CD4-positive, alpha-beta T cell treated with Interferon gamma for 1 hour (primary cell): ENCODE measurements at regions not wholly inside any gene's neighbourhood (a gene's known extent, or its start where the extent isn't known, plus 50 kb on each side); places are given as distances from the start of the nearest gene placed in this dataset.
A peak's percentile ranks its signal among the peaks of the same experiment; 100 is the strongest.

Source experiments
- DNase-seq: peaks from one replicate; pipeline ENCODE4 v3.0.0-alpha.2; 2020

GRCh38 chr2:778731-779350 lies 101.6 kb upstream of the TMEM18 start:
- no peak for DNase-seq

DNA sequence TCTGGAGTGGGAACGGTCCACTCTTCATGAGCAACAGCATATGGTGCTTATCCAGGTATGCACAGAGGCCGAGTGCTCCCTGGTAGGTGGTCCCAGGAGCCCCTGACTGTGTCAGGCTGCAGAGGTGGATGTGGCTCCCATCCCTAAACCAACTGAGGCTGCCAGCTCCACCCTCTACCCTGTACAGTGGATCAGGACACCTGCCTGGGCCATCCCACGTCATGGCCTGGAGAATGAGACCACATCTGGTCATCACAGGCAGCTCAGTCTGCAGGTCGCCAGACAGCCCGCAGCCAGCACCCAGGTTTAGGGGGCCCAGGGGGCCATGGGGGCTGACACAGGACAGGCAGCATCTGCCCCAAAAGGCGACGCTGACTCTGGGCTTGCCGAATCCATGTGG lies 100.3 kb upstream of the TMEM18 start:
- no peak for DNase-seq

DNA sequence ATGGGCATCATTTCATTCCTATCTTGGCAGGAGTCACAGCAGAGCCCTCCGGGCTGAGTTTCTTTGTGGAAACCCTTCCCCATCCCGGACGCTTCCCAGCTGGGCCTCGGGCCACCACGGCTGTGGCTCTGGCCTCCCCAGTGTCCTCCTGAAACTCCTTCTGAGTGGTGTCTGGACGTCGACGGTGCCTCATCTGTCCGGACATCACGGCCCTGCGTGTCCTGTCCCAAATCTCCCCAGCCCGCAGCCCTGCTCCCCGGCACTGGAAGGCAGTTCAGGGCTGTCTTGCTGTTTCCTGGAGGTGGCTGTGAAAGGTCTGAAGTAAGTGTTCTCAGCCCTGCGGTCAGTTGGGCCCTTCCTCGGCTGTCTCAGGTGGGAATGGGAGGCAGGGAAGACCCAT lies 99.8 kb upstream of the TMEM18 start:
- DNase-seq: no peak

- no peak for DNase-seq
Observed at GRCh38 chr2:776487-776886, 99.3 kb upstream of the TMEM18 start.

- DNase-seq: no peak
Observed at GRCh38 chr2:776038-776437, 98.8 kb upstream of the TMEM18 start.

DNA sequence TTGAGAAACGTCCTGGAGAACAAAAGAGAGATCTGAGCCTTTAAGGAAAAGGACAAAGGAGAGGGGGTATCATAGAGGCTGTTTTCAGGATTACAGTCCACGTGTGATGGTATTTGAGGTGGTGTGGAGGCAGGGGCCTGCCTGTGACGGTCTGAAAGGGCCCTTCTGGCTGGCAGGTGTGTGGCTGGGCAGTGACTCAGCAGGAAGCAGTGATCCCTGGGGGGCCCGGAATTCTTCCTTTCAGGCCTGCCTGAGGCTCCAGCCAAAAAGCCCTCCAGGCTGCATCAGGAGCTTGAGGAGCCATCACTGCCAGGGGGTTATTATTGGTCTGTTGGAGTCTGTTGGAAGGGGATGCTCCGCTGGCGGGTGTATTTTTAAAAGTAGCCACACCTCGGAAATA lies 97.2 kb upstream of the TMEM18 start:
- no peak for DNase-seq

DNA sequence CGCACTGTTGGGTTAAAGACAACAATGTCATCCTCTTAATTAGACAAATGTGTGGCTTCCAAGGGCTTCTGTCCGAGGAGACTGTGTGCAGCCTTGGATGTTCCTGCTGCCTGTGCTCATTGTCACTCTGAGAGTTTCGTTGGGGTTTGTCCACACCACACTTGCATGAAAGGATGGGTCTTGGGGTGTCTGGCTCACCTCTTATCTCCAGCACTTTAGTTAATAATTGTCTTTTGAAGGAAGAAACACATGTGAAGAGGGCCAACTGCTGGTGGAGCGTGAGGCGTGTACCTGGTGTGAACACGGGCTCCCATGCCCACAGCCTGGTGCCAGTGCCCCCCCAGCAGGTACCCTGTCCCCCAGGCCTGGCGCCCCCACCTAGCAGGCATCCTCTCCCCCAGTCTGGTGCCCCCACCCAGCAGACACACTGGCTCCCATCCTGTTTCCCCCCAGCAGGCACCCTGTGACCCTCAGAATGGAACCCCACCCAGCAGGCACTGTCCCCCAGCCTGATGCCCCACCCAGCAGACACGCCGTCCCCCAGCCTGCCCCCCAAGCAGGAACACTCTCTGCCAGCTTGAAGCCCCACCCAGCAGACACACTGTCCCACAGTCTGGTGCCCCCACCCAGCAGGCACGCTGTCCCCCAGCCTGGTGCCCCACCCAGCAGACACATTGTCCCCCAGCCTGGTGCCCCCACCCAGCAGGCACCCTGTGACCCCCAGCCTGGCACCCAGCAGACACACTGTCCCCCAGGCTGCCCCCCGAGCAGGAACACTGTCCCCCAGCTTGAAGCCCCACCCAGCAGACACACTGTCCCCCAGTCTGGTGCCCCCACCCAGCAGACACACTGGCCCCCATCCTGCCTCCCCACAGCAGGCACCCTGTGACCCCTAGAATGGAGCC lies 96.3 kb upstream of the TMEM18 start:
- no peak for DNase-seq

- DNase-seq: no peak
Observed at GRCh38 chr2:771538-771937, 94.3 kb upstream of the TMEM18 start.

- DNase-seq: no peak
Observed at GRCh38 chr2:770776-771175, 93.6 kb upstream of the TMEM18 start.

DNA sequence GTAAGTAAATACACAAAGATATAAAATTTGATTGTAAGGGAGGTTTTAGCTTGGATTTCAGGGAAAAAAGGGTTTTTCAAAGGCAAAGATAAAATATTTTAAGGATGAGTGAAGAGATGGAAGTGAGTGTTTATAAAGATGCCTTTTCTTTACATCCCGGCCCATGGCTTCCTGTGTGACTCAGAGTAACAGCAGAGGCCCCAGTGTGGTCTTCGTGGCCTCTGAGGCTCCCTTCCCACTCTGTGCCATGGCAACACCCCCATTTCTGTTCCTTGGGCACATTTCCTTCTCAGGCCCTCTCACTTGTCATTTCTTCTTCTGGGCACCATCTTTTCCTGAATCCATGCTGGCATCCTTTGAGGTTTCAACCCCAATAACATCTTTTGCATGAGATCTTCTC lies 92.6 kb upstream of the TMEM18 start:
- no peak for DNase-seq

DNA sequence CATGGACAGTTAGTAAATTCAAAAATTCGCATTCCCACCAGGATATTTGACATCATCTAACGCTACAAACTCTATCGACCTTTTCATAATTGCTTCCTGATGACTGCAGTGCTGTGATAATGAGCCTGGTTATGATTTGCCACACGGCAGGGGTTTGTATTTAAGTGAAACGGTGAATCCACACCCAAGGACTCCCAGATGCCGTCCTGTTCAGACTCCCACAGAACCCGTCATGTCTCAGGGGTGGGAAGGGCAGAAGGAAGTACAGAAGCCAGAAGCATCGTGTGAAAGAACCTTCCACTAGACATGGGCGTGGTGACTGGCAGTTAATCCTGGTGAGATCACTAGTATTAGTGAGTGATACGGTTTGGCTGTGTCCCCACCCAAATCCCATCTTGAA lies 91.2 kb upstream of the TMEM18 start:
- DNase-seq: no peak

DNA sequence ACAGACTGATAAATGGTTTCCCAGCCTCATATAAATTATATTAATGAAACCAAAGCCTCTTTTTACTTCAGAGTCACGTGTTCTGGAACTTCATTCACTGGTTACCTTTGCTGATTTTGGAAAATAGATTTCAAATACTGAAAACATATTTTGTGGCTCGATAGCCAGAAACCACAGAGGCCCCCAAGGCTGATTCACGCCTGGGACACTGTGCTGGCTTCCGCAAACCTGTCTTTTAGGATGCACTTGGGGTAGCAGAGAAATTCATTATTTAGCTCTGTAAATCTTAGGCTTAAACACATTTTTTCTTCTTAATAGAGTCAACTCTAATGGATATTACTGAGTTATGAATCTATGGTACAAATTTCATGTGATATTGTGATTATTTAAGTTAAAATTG lies 90.7 kb upstream of the TMEM18 start:
- no peak for DNase-seq

DNA sequence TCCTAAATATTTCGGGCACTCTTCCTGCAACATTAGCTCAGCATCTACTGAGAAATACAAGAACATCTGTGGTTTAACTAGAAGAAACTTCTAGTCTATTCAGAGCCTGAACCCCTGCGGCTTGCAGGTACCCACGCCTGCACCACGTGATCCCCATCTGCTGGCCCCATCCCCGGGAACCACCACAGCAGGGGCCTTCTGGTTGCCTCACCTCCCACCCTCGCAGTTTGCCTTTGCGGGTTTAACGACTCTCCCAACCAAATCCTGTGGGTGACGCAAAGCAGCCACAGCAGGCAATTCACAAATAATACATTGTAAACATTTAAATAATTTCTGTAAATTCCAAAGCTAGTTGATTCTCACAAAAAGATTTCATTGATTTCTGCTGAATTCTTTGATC lies 90.2 kb upstream of the TMEM18 start:
- peak; percentile 9 for DNase-seq

DNA sequence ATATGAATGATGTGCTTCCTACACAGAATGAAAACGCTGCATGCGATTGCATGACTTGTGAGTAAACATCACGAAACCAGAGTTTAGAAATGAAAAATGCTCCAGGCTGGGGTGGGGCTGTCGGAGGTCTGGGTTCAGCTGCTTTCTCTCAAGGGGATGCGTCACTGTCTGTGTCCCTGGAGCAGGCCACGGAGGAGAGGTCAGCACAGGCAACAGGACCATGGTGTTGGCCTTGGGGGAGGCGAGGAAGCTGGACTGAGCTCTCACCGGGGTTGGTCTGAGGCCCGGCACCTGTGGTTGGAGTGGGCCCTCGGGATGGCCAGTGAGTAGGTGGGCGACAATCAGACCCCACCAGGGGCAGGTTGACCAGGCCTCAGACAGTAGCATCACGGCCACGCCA lies 89.0 kb upstream of the TMEM18 start:
- no peak for DNase-seq

DNA sequence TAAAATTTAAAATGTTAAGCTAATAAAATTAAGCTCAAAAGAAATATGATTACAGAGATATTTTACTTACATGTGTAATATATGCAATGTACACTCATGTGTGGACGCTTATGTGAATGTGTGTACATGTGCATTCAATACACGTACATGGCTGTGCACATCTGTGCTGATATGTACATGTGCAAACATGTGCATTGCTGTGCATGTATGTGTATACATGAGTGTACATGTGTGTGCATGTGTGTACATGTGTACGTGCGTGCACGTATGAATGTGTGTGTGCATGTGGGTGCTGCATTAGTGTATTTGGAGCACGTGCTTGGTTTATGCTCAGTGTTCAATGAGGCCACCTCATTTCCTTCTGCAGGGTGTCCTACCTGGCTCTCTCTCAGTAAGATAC lies 88.2 kb upstream of the TMEM18 start:
- DNase-seq: no peak

GRCh38 chr2:763766-764525 lies 86.7 kb upstream of the TMEM18 start:
- no peak for DNase-seq

DNA sequence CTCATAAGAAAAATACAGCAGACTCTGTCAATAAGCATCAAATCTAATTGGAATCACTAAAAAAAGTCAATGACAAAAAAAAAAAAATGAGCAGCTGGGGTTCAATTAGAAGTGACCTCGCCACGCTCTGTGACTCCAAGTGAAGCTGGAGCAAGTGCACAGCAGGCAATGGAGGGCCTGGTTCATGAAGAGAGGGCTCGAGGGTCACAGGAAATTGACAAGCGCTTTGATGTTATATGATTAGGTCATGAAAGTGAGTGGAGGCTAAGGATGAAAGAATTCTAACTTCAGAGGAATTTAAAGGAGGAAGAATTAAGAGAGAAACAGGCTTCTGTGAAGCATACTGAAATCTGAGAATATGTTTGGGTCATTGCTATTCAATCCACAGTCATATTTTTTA lies 85.4 kb upstream of the TMEM18 start:
- DNase-seq: no peak

DNA sequence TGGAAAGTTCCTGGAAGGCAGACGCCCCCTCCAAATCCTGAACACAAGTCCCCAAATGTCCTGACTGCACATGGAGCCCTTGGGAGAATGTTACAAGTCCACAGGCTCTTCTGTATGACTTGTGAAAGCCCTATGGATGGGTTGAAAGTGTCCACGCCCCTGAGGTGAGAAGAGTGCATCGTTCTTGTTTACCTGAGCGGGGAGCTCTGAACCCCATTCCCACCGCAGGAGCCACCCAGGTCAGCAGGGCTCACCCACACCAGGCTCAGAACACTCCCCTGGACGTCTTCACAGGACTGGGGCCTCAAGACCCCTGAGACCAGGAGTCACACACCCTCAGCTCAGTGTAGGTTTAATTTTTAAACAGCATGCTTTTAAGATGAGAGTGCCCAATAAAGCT lies 84.2 kb upstream of the TMEM18 start:
- no peak for DNase-seq

- no peak for DNase-seq
Observed at GRCh38 chr2:760001-760400, 82.8 kb upstream of the TMEM18 start.

DNA sequence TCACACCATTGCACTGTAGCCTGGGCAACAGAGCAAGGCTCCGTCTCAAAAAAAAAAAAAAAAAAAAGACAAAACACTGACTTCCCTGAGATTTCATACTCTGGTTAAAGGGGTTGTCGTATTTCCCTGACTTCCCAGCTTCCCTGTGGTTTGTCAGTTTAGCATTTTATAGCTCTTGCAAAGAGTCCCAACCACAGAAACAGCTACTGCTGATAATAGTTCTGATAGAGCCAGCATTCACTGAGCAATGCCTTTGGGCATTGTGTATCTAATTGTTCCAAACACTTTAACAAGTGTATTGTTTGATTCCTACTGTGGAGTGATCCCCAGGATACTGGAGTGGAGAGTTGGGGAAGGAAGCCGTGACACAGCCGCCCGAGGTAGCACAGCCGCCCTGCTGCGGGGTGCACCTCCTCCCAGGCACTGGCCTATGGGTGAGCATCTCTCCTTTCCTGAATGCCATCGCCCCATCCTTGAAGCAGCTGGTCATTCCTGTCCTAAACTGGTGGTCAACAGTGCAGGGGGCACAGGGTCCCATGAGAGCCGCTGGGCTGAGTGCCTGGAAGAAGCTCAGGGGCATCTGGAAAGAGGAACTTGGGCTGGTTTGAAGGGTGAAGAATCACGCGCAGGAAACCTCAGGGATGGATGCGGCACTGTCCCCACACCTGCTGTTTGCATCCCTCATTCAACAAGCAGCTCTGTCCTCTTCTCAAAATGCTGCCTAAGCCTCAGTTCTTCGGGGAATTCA lies 81.0 kb upstream of the TMEM18 start:
- DNase-seq: no peak

DNA sequence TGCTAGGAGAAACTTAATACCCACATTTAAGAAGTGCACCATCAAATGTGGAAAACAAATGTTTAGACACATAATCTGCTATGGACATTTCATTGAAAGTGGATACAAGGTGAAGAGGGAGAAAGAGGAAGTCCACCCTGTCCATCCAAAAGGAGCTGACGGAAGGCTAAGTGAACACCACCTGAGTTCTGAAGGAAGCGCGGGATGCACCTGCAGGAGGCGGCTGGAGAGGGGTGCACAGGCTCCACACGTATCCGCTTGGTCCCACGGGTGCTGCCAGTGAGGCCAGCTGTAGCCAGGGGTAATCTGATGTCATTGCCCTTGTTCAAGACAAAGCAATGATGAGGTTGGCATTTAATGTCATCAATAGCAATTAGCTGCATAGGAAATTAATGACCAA lies 75.9 kb upstream of the TMEM18 start:
- DNase-seq: no peak

DNA sequence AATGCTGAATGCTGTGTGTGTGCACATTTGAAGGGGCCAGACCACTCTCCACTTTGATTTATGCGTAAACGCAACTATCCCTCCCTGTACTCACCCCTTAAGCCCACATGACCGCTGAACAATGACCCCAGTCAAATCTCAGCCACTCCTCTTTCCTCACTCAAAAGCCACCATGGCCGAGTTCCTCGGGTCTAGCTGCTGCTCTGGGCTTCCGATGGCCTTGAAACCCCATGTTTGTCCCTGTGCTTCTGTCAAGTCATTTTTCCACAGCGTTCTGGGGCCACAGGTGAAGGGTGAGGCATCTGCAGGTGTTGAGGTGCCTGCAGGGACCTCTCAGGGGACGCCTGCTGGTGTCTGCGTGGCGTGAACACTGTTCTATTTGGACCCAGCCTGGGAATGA lies 74.3 kb upstream of the TMEM18 start:
- no peak for DNase-seq

DNA sequence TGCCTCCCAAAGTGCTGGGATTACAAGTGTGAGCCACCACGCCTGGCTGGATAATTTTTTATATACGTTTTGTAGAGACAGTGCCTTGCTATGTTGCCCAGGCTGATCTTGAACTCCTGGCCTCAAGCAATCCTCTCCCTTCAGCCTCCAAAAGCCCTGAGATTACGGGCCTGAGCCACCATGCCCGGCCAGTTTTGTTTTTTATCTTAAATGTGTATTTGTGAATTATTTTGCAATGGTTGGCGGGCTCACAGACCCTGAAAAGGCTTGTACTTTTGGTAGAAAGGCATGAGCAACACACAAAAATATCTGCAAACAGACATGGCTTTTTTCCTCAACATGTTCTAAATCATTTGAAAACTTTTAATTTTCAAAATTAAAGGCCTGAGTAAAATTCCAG lies 73.4 kb upstream of the TMEM18 start:
- DNase-seq: no peak
